Thyroid gland (tissue), 4 donors: ENCODE measurements at regions not wholly inside any gene's neighbourhood (a gene's known extent, or its start where the extent isn't known, plus 50 kb on each side); places are given as distances from the start of the nearest gene placed in this dataset.

ENCODE experiments used
- DNase-seq, 2 donors: peaks; one replicate each; pipeline ENCODE4 v3.0.0-alpha.2; 2019
- H3K27ac ChIP-seq, 3 donors: fragments of 200-600 bp; sonication (generic); 1 replicate in 2 of 3; 2 replicates in 1 of 3; pipeline ENCODE4 v1.5.1; 2016 to 2019; ENCODE audit warnings: mild to moderate bottlenecking in 1 of 3, moderate library complexity in 1 of 3
- H3K27me3 ChIP-seq: fragments of 200-600 bp; sonication (generic); one replicate; pipeline ENCODE4 v1.5.1; 2019
- H3K36me3 ChIP-seq, 2 donors: fragments of 200-600 bp; sonication (generic); one replicate each; pipeline ENCODE4 v1.5.1; 2016 to 2019
- H3K4me1 ChIP-seq, 2 donors: fragments of 200-600 bp; sonication (generic); one replicate each; pipeline ENCODE4 v1.5.1; 2017 to 2019
- H3K4me3 ChIP-seq, 3 donors: fragments of 200-600 bp; sonication (generic); replicated peaks in 1 of 3; 1 replicate in 2 of 3; 2 replicates in 1 of 3; pipeline ENCODE4 v1.5.1; 2016; ENCODE audit warnings: mild to moderate bottlenecking in 1 of 3
- H3K9me3 ChIP-seq: fragments of 200-600 bp; sonication (generic); one replicate; pipeline ENCODE4 v1.5.1; 2017
- POLR2A ChIP-seq, 2 donors: fragments of 450-650 bp; IDR thresholded peaks; one replicate each; pipeline ENCODE4 v1.6.1; 2017; ENCODE audit warnings: antibody characterized with exemption in 2 of 2, mild to moderate bottlenecking in 2 of 2, moderate library complexity in 1 of 2
- whole genome bisulfite sequencing, 2 donors: methylation state at CpG; one replicate each; pipeline ENCODE4 v1.1.5; 2017; 5-methylcytosine and 5-hydroxymethylcytosine counted together
- intact Hi-C: fragments of 100-400 bp; cut with DNase I; formaldehyde crosslinking; loops from one replicate; pipeline ENCODE4 v1.15.1; 2023
- TF ChIP-seq, protein P1 (sequence below), 6 experiments: fragments of 200-600 bp in 3 of 6; fragments of 450-650 bp in 3 of 6; sonication (generic) in 3 of 6; IDR thresholded peaks; one replicate each; pipeline ENCODE4 v1.5.1; 2016 to 2019; ENCODE audit warnings: antibody characterized with exemption in 6 of 6, mild to moderate bottlenecking in 2 of 6, inconsistent platforms in 1 of 6, moderate library complexity in 1 of 6

GRCh38 chrX:150196285-150196684, 166.8 kb upstream of the MAMLD1 start:
- H3K9me3 ChIP-seq = no peaks in the 10 kb centered on the region
- H3K4me3 ChIP-seq = no peak overlapping the region
- DNase-seq = no peak
- H3K27me3 ChIP-seq = no peaks in the 10 kb centered on the region
- H3K4me1 ChIP-seq = no peaks in the 10 kb centered on the region
- no peaks in the 10 kb centered on the region for H3K36me3 ChIP-seq
- no peak overlapping the region for H3K27ac ChIP-seq
- TF ChIP-seq, protein P1, sequence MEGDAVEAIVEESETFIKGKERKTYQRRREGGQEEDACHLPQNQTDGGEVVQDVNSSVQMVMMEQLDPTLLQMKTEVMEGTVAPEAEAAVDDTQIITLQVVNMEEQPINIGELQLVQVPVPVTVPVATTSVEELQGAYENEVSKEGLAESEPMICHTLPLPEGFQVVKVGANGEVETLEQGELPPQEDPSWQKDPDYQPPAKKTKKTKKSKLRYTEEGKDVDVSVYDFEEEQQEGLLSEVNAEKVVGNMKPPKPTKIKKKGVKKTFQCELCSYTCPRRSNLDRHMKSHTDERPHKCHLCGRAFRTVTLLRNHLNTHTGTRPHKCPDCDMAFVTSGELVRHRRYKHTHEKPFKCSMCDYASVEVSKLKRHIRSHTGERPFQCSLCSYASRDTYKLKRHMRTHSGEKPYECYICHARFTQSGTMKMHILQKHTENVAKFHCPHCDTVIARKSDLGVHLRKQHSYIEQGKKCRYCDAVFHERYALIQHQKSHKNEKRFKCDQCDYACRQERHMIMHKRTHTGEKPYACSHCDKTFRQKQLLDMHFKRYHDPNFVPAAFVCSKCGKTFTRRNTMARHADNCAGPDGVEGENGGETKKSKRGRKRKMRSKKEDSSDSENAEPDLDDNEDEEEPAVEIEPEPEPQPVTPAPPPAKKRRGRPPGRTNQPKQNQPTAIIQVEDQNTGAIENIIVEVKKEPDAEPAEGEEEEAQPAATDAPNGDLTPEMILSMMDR (IDR thresholded peaks at IDR 0.05) = no peak
- TF ChIP-seq POLR2A (IDR thresholded peaks at IDR 0.05) = no peak
- WGBS, 2 donors = 40 to 71% methylated on average over 1 to 2 of the region's 3 CpGs
- intact Hi-C loops = no loop called here

DNA sequence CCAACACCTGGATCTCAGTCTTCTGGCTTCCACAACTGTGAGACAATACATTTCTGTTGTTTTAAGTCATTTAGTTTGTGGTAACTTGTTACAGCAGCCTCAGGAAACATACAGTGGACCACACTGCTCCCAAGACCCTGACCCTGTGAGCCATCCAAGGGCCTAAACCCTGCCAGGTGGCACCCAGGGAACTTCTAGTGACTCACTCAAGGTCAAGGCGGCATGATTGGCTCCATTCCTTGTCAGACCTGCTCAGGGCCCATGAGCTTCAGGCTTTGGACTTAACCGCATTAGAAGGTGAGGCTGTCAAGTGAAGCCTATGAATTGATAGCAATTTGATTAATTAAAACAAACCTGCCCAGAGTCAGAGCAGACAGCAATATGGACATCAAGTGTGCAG, 165.7 kb upstream of the MAMLD1 start:
- H3K4me1 ChIP-seq = no peaks in the 10 kb centered on the region
- no peak for DNase-seq
- no peak overlapping the region for H3K4me3 ChIP-seq
- TF ChIP-seq, protein P1 (IDR thresholded peaks at IDR 0.05) = no peak
- no peak for TF ChIP-seq POLR2A (IDR thresholded peaks at IDR 0.05)
- no peak overlapping the region for H3K27ac ChIP-seq
- no peaks in the 10 kb centered on the region for H3K27me3 ChIP-seq
- no peaks in the 10 kb centered on the region for H3K36me3 ChIP-seq
- H3K9me3 ChIP-seq = no peaks in the 10 kb centered on the region
- intact Hi-C loops = no loop called here
- 100% methylated on average over 2 of the region's 2 CpGs; no CpG with 5 or more reads in 1 of the 2 donors for WGBS, 2 donors

DNA sequence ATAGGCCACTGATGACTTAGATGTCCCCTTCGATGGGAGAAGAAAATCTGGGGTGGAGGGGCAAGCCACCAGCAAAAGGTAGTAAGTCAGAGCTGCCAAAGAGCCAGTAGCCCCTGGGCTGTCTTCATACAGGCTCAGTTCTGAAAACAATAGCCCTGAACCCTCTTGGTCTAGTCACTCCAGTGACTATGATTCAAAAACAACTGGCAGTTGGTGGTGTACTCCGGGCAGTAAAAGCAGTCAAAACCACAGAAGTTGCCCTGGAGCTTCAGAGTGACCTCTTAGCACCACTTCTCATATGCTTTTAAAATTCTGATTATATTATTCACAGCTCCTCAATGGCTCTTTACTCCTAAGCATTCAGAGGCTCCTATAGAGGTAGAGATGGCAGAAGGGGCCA, 164.3 kb upstream of the MAMLD1 start:
- H3K27ac ChIP-seq = no peak overlapping the region
- WGBS, 2 donors = 80 to 85% methylated on average over 2 of the region's 2 CpGs
- no peaks in the 10 kb centered on the region for H3K4me1 ChIP-seq
- H3K36me3 ChIP-seq = no peaks in the 10 kb centered on the region
- H3K27me3 ChIP-seq = no peaks in the 10 kb centered on the region
- no peak for TF ChIP-seq POLR2A (IDR thresholded peaks at IDR 0.05)
- TF ChIP-seq, protein P1 (IDR thresholded peaks at IDR 0.05) = no peak
- intact Hi-C loops = no loop called here
- H3K4me3 ChIP-seq = no peak overlapping the region
- no peaks in the 10 kb centered on the region for H3K9me3 ChIP-seq
- DNase-seq = no peak

DNA sequence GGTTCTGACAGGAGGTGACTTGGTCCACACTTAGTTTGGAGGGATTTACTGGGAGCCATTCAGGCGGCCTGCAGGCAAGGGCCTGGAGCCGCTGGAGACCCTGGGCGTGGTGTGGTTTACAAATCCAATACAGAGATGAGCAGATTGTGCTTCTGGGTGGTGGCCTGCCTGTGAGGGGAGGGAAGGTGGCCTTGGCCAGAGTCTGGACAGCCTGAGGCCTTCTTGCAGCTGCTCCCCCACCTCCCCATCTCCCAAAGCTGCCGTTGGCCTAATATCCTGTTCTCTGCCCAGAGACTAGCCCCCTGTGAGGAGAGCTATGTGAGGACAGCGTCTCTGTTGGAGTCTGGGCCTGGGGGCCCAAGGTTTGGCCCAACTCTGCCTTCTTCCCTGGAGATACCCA, 163.9 kb upstream of the MAMLD1 start:
- H3K4me1 ChIP-seq = no peaks in the 10 kb centered on the region
- H3K27me3 ChIP-seq = no peaks in the 10 kb centered on the region
- TF ChIP-seq POLR2A (IDR thresholded peaks at IDR 0.05) = no peak
- TF ChIP-seq, protein P1 (IDR thresholded peaks at IDR 0.05) = no peak
- no peaks in the 10 kb centered on the region for H3K9me3 ChIP-seq
- intact Hi-C loops = no loop called here
- no peak for DNase-seq
- no peak overlapping the region for H3K27ac ChIP-seq
- no peak overlapping the region for H3K4me3 ChIP-seq
- no peaks in the 10 kb centered on the region for H3K36me3 ChIP-seq
- WGBS, 2 donors = 89 to 100% methylated on average over 1 to 5 of the region's 5 CpGs

DNA sequence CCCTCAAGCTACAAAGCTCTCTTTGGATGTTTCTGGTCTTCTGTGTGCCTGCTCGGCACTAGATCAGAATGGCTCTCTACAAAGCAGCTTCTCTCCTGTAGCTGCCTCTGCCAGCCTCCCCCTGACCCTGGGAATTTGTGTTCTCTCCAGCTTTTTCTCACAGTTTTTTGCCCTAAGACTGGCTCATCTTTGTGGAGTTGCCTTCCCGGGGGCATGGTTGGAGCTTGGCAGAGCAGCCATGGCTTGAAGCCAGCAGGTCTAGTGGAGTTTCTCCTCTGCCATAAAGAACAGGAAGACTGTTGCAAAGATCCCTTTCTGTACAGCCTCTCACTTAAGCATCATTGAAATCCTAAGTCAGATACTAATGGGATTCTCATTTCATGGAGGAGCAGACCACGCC, 163.3 kb upstream of the MAMLD1 start:
- Histone ChIP-seq H3K27ac (no peak overlapping the region), H3K4me1 (no peaks in the 10 kb centered on the region), H3K4me3 (no peak overlapping the region), H3K36me3 (no peaks in the 10 kb centered on the region), H3K27me3 (no peaks in the 10 kb centered on the region), H3K9me3 (no peaks in the 10 kb centered on the region)
- WGBS, 2 donors = 71 to 86% methylated on average over 1 to 2 of the region's 3 CpGs
- TF ChIP-seq POLR2A (IDR thresholded peaks at IDR 0.05) = no peak
- TF ChIP-seq, protein P1 (IDR thresholded peaks at IDR 0.05) = no peak
- intact Hi-C loops = no loop called here
- no peak for DNase-seq
